Ectodermal cell (in vitro differentiated cells): ENCODE measurements at regions not wholly inside any gene's neighbourhood (a gene's known extent, or its start where the extent isn't known, plus 50 kb on each side); places are given as distances from the start of the nearest gene placed in this dataset.

Source experiments
- H3K27ac ChIP-seq: 2 replicates; pipeline ENCODE4 v1.7.0; 2013; ENCODE audit warnings: mild to moderate bottlenecking, low read depth, low read length; ENCODE audit not compliant: insufficient read depth, poor library complexity, severe bottlenecking
- H3K27me3 ChIP-seq: 2 replicates; pipeline ENCODE4 v1.7.0; 2013; ENCODE audit warnings: mild to moderate bottlenecking, low read length; ENCODE audit not compliant: insufficient read depth, control insufficient read depth, poor library complexity, severe bottlenecking
- H3K36me3 ChIP-seq: one replicate; pipeline ENCODE4 v1.7.0; 2013; ENCODE audit warnings: low read length; ENCODE audit not compliant: control insufficient read depth, insufficient read depth
- H3K4me1 ChIP-seq: one replicate; pipeline ENCODE4 v1.7.0; 2013; ENCODE audit warnings: low read length; ENCODE audit not compliant: control insufficient read depth, insufficient read depth
- H3K4me3 ChIP-seq: 2 replicates; pipeline ENCODE4 v1.7.0; 2013; ENCODE audit warnings: low read depth, low read length, control low read depth; ENCODE audit not compliant: insufficient read depth
- H3K9me3 ChIP-seq: 2 replicates; pipeline ENCODE4 v1.7.0; 2013; ENCODE audit warnings: mild to moderate bottlenecking, low read length, moderate library complexity; ENCODE audit not compliant: control insufficient read depth
- WGBS, 2 experiments: methylation state at CpG; one replicate each; pipeline ENCODE4 v1.1.7; 2013; ENCODE audit warnings: missing lambda C conversion rate in 2 of 2; 5-methylcytosine and 5-hydroxymethylcytosine counted together

DNA sequence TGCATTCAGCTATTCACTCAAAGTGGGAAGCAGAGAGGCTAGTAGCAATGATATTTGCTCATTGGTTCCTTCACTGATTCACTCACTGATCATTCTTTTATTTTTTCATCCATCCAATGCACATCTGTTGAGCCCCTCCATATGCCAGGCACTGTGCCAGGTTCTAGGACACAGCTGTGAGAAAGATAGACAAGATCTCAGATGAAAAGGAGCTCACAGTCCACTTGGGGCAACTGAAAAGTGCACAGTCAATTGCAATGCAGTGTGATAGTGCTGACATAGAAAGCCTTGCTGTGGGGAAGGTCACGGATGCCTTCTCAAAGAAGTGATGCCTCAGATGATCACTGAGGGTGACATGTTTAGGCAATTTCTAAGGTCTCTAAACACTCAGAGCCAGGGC is 262.3 kb downstream of the PTEN start:
- H3K27me3 ChIP-seq = no peaks in the 10 kb centered on the region
- no peaks in the 10 kb centered on the region for H3K4me1 ChIP-seq
- no peaks in the 10 kb centered on the region for H3K9me3 ChIP-seq
- H3K4me3 ChIP-seq = no peak overlapping the region
- H3K36me3 ChIP-seq = no peaks in the 10 kb centered on the region
- WGBS, 2 experiments = 87 to 93% methylated on average over 1 of the region's 1 CpG
- no peak overlapping the region for H3K27ac ChIP-seq

DNA sequence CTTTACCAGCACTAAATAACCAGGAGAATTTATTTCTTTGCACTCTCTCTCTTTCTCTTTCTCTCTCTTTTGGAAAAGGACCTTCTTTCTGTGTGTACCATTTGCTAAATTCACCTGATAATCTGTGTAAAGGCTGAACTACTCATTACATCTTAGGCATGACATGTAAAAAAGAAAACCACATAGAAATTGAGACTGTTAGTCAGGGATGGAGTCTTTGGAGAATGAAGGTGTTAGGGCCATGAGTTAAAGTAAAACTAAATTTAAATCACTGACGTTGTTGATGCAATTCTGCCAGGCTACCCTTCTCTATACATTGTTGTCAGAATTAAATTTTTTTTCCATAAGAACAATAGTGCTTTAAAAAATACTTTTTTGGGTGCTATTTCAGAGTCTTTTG is 263.3 kb downstream of the PTEN start:
- H3K36me3 ChIP-seq = no peaks in the 10 kb centered on the region
- H3K9me3 ChIP-seq = no peaks in the 10 kb centered on the region
- H3K27ac ChIP-seq = no peak overlapping the region
- WGBS, 2 experiments = 71% methylated on average over 1 of the region's 1 CpG; no CpG with 5 or more reads in 1 of the 2 experiments
- H3K27me3 ChIP-seq = no peaks in the 10 kb centered on the region
- H3K4me1 ChIP-seq = no peaks in the 10 kb centered on the region
- H3K4me3 ChIP-seq = no peak overlapping the region

DNA sequence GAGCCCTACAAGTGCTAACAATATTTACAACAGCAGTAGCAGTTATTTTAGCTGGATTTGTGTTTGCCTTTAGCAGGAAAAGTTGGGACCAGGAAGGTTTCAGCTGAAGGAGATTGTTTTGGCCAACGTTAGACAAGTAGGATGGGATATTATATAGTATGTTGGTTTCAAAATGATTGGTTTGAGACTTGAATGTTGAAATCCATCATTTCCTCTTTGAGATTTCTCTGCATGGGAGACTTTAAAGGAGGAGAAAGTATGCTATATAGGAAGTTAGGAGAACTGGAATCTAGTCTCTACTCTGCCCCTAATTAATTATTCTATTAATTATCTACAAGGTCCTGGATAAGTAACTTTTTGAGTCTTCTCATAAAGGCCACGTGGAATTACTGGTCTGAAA is 263.8 kb downstream of the PTEN start:
- no peaks in the 10 kb centered on the region for H3K4me1 ChIP-seq
- 90 to 92% methylated on average over 2 of the region's 2 CpGs for WGBS, 2 experiments
- H3K36me3 ChIP-seq = no peaks in the 10 kb centered on the region

DNA sequence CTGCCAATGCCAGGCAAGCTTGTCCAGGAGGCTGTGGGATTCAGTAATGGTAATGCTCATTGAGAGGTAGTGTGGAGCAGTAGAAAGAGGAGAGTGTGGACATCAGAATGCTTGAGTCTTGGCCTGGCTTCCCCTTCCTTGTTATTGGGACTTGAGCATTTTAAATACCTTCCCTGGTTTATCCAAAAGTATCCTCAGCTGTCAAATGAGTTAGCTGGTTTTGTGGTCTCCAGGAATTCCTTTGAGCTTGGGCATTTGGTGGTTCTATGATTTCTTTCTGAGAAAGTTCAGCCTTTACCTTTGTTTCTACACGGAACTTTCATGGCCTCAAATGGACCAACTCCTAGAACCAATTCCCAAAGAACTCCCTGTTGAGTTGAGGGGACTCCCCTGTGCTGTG is 264.3 kb downstream of the PTEN start:
- no peaks in the 10 kb centered on the region for H3K36me3 ChIP-seq
- H3K4me3 ChIP-seq = no peak overlapping the region
- 86 to 100% methylated on average over 1 of the region's 1 CpG for WGBS, 2 experiments
- H3K27me3 ChIP-seq = no peaks in the 10 kb centered on the region
- no peaks in the 10 kb centered on the region for H3K9me3 ChIP-seq
- no peak overlapping the region for H3K27ac ChIP-seq
- no peaks in the 10 kb centered on the region for H3K4me1 ChIP-seq

More for the DNA sequence above, 263.8 kb downstream of the PTEN start:
- Histone ChIP-seq H3K27ac (no peak overlapping the region), H3K9me3 (no peaks in the 10 kb centered on the region), H3K27me3 (no peaks in the 10 kb centered on the region), H3K4me3 (no peak overlapping the region)

- Histone ChIP-seq H3K36me3 (no peaks in the 10 kb centered on the region), H3K9me3 (no peaks in the 10 kb centered on the region), H3K4me3 (no peak overlapping the region), H3K27me3 (no peaks in the 10 kb centered on the region), H3K27ac (no peak overlapping the region), H3K4me1 (no peaks in the 10 kb centered on the region)
- WGBS, 2 experiments = 95 to 100% methylated on average over 2 of the region's 2 CpGs
Measured at GRCh38 chr10:88129013-88129412, 265.6 kb downstream of the PTEN start.

GRCh38 chr10:88130912-88131311 is 267.5 kb downstream of the PTEN start:
- Histone ChIP-seq H3K36me3 (no peaks in the 10 kb centered on the region), H3K27ac (no peak overlapping the region)
- WGBS, 2 experiments = 83% methylated on average over 1 of the region's 1 CpG; no CpG with 5 or more reads in 1 of the 2 experiments

DNA sequence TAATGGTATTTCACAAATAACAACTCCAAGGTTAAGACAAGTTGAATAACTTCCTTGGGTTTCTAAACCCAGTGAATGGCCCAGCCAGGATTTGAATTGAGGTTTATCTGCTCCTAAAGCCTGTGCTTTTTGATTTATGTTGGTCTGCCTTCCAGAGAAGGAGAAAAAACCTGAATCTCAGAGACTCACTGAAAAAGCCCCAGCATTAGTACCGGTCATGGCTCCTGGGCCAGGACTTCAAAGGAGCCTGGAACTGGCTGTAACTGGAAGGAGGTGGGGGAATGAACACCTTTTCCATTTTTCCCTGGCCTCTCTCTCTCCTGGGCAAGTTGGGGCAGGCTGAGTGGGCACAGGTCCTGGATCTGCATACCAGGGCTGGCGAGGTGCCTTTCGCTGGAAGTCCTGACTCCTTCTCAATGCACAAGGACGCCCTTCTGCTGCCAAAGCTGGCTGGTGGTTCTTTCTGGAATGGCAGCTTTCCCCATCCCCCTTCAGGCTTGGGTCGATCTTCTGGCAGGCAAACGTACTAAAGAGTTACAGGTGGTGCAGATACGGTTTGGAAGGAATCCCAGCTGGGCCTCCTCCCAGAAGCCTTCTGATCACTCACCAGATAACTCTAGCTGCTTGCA is 268.2 kb downstream of the PTEN start:
- Histone ChIP-seq H3K27me3 (no peaks in the 10 kb centered on the region), H3K4me1 (no peaks in the 10 kb centered on the region), H3K4me3 (no peak overlapping the region), H3K9me3 (no peaks in the 10 kb centered on the region), H3K27ac (no peak overlapping the region), H3K36me3 (no peaks in the 10 kb centered on the region)
- WGBS, 2 experiments = 81 to 94% methylated on average over 7 of the region's 7 CpGs

More at GRCh38 chr10:88130912-88131311, 267.5 kb downstream of the PTEN start:
- Histone ChIP-seq H3K4me1 (no peaks in the 10 kb centered on the region), H3K9me3 (no peaks in the 10 kb centered on the region), H3K4me3 (no peak overlapping the region), H3K27me3 (no peaks in the 10 kb centered on the region)

GRCh38 chr10:88136712-88137111 is 273.3 kb downstream of the PTEN start:
- Histone ChIP-seq H3K27me3 (no peaks in the 10 kb centered on the region), H3K9me3 (no peaks in the 10 kb centered on the region), H3K4me3 (no peak overlapping the region), H3K27ac (no peak overlapping the region), H3K36me3 (no peaks in the 10 kb centered on the region), H3K4me1 (no peaks in the 10 kb centered on the region)
- 86 to 93% methylated on average over 2 of the region's 2 CpGs for WGBS, 2 experiments

GRCh38 chr10:88138319-88138848 is 275.0 kb downstream of the PTEN start:
- no peak overlapping the region for H3K4me3 ChIP-seq
- no peaks in the 10 kb centered on the region for H3K36me3 ChIP-seq
- no peaks in the 10 kb centered on the region for H3K4me1 ChIP-seq
- 90 to 100% methylated on average over 2 of the region's 2 CpGs for WGBS, 2 experiments
- H3K27ac ChIP-seq = no peak overlapping the region
- H3K27me3 ChIP-seq = no peaks in the 10 kb centered on the region
- no peaks in the 10 kb centered on the region for H3K9me3 ChIP-seq

DNA sequence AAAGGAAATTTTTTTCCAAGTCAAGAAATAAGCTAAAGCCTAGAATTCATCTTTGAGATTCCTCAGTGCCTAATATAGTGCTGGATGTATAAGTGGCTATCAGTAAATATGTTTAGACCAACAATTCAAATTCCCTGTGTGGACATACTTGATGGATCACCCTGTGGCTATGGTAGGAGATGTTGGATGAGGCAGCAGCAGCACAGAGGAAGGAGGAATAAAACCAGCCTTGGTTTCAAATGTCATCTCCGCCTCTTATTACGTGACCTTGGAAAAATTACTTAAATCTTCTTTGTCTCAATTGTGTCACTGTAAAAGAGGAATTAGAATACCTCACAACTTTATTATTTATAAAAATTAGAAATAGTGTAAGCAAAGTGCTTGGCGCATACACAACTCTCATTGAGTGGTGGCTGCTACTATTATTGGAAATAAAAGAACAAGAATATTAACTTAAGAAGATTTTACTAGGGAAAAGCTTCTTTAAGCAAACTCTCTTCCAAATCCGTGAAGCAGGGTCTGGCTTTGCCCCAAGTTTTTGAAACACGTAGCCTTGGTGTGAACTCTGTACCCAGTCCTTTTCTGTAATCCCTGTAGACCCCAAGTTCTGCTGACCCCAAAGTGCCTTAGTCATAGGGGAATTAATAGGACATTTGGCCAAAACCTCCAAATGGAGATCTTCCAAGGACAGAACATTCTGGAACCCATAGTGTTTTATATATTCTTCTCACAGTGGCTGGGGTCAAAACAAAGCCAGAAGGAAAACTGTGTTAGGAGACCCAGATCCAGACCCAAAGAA is 283.8 kb downstream of the PTEN start:
- Histone ChIP-seq H3K4me1 (no peaks in the 10 kb centered on the region), H3K4me3 (no peak overlapping the region), H3K27me3 (no peaks in the 10 kb centered on the region), H3K36me3 (no peaks in the 10 kb centered on the region), H3K27ac (no peak overlapping the region), H3K9me3 (no peaks in the 10 kb centered on the region)
- 88 to 94% methylated on average over 2 to 5 of the region's 5 CpGs for WGBS, 2 experiments
